Endothelial cell of umbilical vein (primary cell): ENCODE measurements at regions not wholly inside any gene's neighbourhood (a gene's known extent, or its start where the extent isn't known, plus 50 kb on each side); places are given as distances from the start of the nearest gene placed in this dataset.

Experiments
- BruUV-seq: library from RNA; stranded (reverse); fragments of 400-500 nt; replicated peaks from 2 replicates; lab custom pipeline; 2021; lab: Mats Ljungman, UMichigan
- CTCF ChIA-PET: fragments of 300-600, 350-600 bp; sonication (Branson Sonifier 250); formaldehyde crosslinking; loops from one replicate; lab custom pipeline; 2021; ENCODE audit warnings: antibody characterized with exemption, inconsistent platforms; lab: Charles Lee
- POLR2A ChIA-PET: fragments of 300-600, 350-600 bp; sonication (Branson Sonifier 250); formaldehyde crosslinking; loops from one replicate; lab custom pipeline; 2021; ENCODE audit warnings: antibody characterized with exemption, inconsistent platforms; lab: Charles Lee
- DNase-seq: peaks from one replicate; pipeline ENCODE4 v3.0.0-alpha.2; 2011; ENCODE audit warnings: low read depth, low spot score
- FAIRE-seq: peaks from 2 replicates; lab custom pipeline; 2011; peaks lifted over from hg19 to GRCh38; lab: Jason Lieb, UNC
- H2AFZ ChIP-seq: 2 replicates; pipeline ENCODE4 v1.6.0; 2012; ENCODE audit warnings: low read depth, low read length, control low read depth, inconsistent platforms
- H3K27ac ChIP-seq: 2 replicates; pipeline ENCODE4 v1.5.1; 2011; ENCODE audit warnings: low read depth, mild to moderate bottlenecking, control low read depth, low read length, moderate library complexity; ENCODE audit not compliant: insufficient read depth
- H3K27me3 ChIP-seq, 2 experiments: 2 replicates each; pipeline versions ENCODE4 v1.6.0 to v1.6.1; 2011; ENCODE audit warnings: low read length in 2 of 2, mixed read lengths in 1 of 2; ENCODE audit not compliant: control insufficient read depth in 2 of 2, insufficient read depth in 2 of 2
- H3K36me3 ChIP-seq, 2 experiments: 2 replicates in 1 of 2; 3 replicates in 1 of 2; pipeline ENCODE4 v1.5.1; 2011; ENCODE audit warnings: low read length in 2 of 2, mild to moderate bottlenecking in 1 of 2, moderate library complexity in 1 of 2; ENCODE audit not compliant: control insufficient read depth in 2 of 2, insufficient read depth in 2 of 2; ENCODE audit errors: extremely low read depth in 1 of 2
- H3K4me1 ChIP-seq: 3 replicates; pipeline ENCODE4 v1.5.1; 2011; ENCODE audit warnings: mild to moderate bottlenecking, low read length; ENCODE audit not compliant: control insufficient read depth, insufficient read depth; ENCODE audit errors: extremely low read depth
- H3K4me2 ChIP-seq: 2 replicates; pipeline ENCODE4 v1.6.1; 2011; ENCODE audit warnings: low read length, control low read depth, mixed read lengths; ENCODE audit not compliant: insufficient read depth
- H3K4me3 ChIP-seq, 3 experiments: fragments of 200-600 bp in 1 of 3; sonication (generic), shearing (Covaris generic) in 1 of 3; replicated peaks in 1 of 3; 2 replicates each; pipeline ENCODE4 v1.5.1; 2011 to 2016; ENCODE audit warnings: control low read depth in 3 of 3, low read length in 3 of 3, mild to moderate bottlenecking in 2 of 3, inconsistent platforms in 1 of 3, low read depth in 1 of 3, moderate library complexity in 1 of 3; ENCODE audit not compliant: insufficient read depth in 1 of 3
- H3K79me2 ChIP-seq: 2 replicates; pipeline ENCODE4 v1.6.0; 2012; ENCODE audit warnings: low read length, inconsistent platforms; ENCODE audit not compliant: control insufficient read depth, insufficient read depth
- H3K9ac ChIP-seq: replicated peaks from 2 replicates; pipeline ENCODE3; 2011; ENCODE audit warnings: low read length, control low read depth; ENCODE audit not compliant: insufficient read depth; ENCODE audit errors: extremely low read depth
- H3K9me1 ChIP-seq: replicated peaks from 3 replicates; pipeline ENCODE4 v1.6.0; 2011; ENCODE audit warnings: mild to moderate bottlenecking, low read length; ENCODE audit not compliant: control insufficient read depth, insufficient read depth; ENCODE audit errors: extremely low read depth
- H3K9me3 ChIP-seq: replicated peaks from 2 replicates; pipeline ENCODE4 v1.5.1; 2012; ENCODE audit warnings: low read length, inconsistent platforms; ENCODE audit not compliant: control insufficient read depth, insufficient read depth
- H4K20me1 ChIP-seq: replicated peaks from 2 replicates; pipeline ENCODE3; 2011; ENCODE audit warnings: mild to moderate bottlenecking, low read length; ENCODE audit not compliant: control insufficient read depth, insufficient read depth; ENCODE audit errors: extremely low read depth
- EZH2 ChIP-seq: IDR thresholded peaks from 2 replicates; pipeline ENCODE4 v1.6.1; 2012; ENCODE audit warnings: borderline replicate concordance, low read depth, mild to moderate bottlenecking, moderate library complexity, low read length, inconsistent platforms; ENCODE audit not compliant: severe bottlenecking
- FOS ChIP-seq: IDR thresholded peaks from 2 replicates; pipeline ENCODE4 v1.6.1; 2011; ENCODE audit warnings: mild to moderate bottlenecking, low read length, moderate library complexity, borderline replicate concordance; ENCODE audit not compliant: insufficient read depth
- GATA2 ChIP-seq: IDR thresholded peaks from 2 replicates; pipeline ENCODE4 v1.7.0; 2011; ENCODE audit warnings: low read depth, mild to moderate bottlenecking, moderate library complexity, mixed read lengths, low read length; ENCODE audit not compliant: insufficient read length, insufficient read depth
- JUN ChIP-seq: IDR thresholded peaks from 2 replicates; pipeline ENCODE4 v1.6.1; 2011; ENCODE audit warnings: borderline replicate concordance, low read depth; ENCODE audit not compliant: insufficient read length, insufficient read depth
- POLR2AphosphoS5 ChIP-seq: IDR thresholded peaks from 2 replicates; pipeline ENCODE4 v1.6.1; 2012; ENCODE audit warnings: low read depth, mild to moderate bottlenecking, control low read depth, low read length, moderate library complexity; ENCODE audit not compliant: insufficient read depth
- dilution Hi-C: fragments of 300-500 bp; cut with MboI; formaldehyde crosslinking; loops from one replicate; pipeline ENCODE4 v1.15.0; 2019; ENCODE audit warnings: low sequenced_read_pairs; ENCODE audit not compliant: extremely low pct_ligation_motif_present
- intact Hi-C: fragments of 100-400 bp; cut with micrococcal nuclease; formaldehyde crosslinking; loops from one replicate; pipeline ENCODE4 v1.10.0; 2022
- TF ChIP-seq, protein P1 (sequence below): IDR thresholded peaks from 2 replicates; pipeline ENCODE4 v1.6.1; 2011; ENCODE audit not compliant: insufficient read depth, insufficient read length

DNA sequence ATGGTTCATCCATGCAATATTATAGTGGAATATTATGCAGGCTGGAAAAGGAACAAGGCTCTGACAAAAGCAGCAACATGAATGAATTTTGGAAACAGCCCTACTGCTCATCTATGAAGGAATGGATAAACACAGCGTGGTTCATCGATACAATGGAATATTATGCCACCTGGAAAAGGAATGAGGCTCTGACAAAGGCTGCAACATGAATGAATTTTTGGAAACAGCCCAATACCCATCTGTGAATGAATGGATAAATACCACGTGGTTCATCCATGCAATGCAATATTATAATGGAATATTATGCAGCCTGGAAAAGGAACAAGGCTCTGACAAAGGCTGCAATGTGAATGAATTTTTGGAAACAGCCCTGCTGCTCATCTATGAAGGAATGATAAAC is 160.4 kb downstream of the CRLF2 start:
- H2AFZ ChIP-seq: no peak overlapping the region
- H3K4me1 ChIP-seq: no peaks in the 10 kb centered on the region
- no peak overlapping the region for H3K4me2 ChIP-seq
- intact Hi-C loops: no loop called here
- peaks cover 5% of the 10 kb centered on the region for H3K9me3 ChIP-seq
- TF ChIP-seq EZH2 (no peak), FOS (no peak), POLR2AphosphoS5 (no peak), GATA2 (no peak)
- TF ChIP-seq, protein P1, sequence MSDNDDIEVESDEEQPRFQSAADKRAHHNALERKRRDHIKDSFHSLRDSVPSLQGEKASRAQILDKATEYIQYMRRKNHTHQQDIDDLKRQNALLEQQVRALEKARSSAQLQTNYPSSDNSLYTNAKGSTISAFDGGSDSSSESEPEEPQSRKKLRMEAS: no peak
- H3K27ac ChIP-seq: no peak overlapping the region
- no peak overlapping the region for H3K4me3 ChIP-seq
- ChIA-PET CTCF (no interaction called here), POLR2A (no interaction called here)
- H3K9ac ChIP-seq: no peak overlapping the region
- no peaks in the 10 kb centered on the region for H3K27me3 ChIP-seq
- FAIRE-seq (no peak), DNase-seq (no peak)
- H3K36me3 ChIP-seq: no peaks in the 10 kb centered on the region
- no peaks in the 10 kb centered on the region for H3K9me1 ChIP-seq
- no TSS peak for BruUV-seq
- dilution Hi-C loops: no loop called here
- H3K79me2 ChIP-seq: no peaks in the 10 kb centered on the region
- H4K20me1 ChIP-seq: no peaks in the 10 kb centered on the region

DNA sequence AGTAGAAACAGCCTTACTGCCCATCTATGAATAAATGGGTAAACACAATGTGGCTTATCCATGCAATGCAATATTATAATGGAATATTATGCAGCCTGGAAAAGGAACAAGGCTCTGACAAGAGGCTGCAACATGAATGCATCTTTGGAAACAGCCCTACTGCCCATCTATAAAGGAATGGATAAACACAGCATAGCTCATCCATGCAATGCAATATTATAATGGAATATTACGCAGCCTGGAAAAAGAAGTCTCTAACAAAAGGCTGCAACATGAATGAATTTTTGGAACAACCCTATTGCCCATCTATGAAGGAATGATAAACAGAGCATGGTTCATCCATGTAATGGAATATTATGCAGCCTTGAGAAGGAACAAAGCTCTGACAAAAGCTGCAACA is 161.0 kb downstream of the CRLF2 start:
- FAIRE-seq: no peak

More for the DNA sequence above, 161.0 kb downstream of the CRLF2 start:
- TF ChIP-seq FOS (no peak), POLR2AphosphoS5 (no peak), GATA2 (no peak), JUN (no peak)
- TF ChIP-seq, protein P1: no peak
- dilution Hi-C loops: no loop called here
- intact Hi-C loops: no loop called here
- POLR2A ChIA-PET: no interaction called here
- no peaks in the 10 kb centered on the region for H3K27me3 ChIP-seq
- no peaks in the 10 kb centered on the region for H3K79me2 ChIP-seq
- H3K4me3 ChIP-seq: no peak overlapping the region
- H3K4me1 ChIP-seq: no peaks in the 10 kb centered on the region
- no peak overlapping the region for H3K27ac ChIP-seq
- no peaks in the 10 kb centered on the region for H4K20me1 ChIP-seq
- H3K9ac ChIP-seq: no peak overlapping the region
- H2AFZ ChIP-seq: no peak overlapping the region
- H3K4me2 ChIP-seq: no peak overlapping the region
- no peaks in the 10 kb centered on the region for H3K9me1 ChIP-seq
- peaks cover 5% of the 10 kb centered on the region for H3K9me3 ChIP-seq
- DNase-seq: no peak
- CTCF ChIA-PET: no interaction called here
- no peaks in the 10 kb centered on the region for H3K36me3 ChIP-seq
- no TSS peak for BruUV-seq
